Endothelial cell of umbilical vein (primary cell): ENCODE measurements at regions not wholly inside any gene's neighbourhood (a gene's known extent, or its start where the extent isn't known, plus 50 kb on each side); places are given as distances from the start of the nearest gene placed in this dataset.

Experiments used
- CTCF ChIP-seq, 2 donors: IDR thresholded peaks; 1 replicate in 1 of 2; 2 replicates in 1 of 2; pipeline ENCODE4 v1.5.1; 2011; ENCODE audit warnings: low read length in 2 of 2, mild to moderate bottlenecking in 2 of 2, moderate library complexity in 2 of 2, control low read depth in 1 of 2, inconsistent platforms in 1 of 2, low read depth in 1 of 2; ENCODE audit not compliant: insufficient read depth in 1 of 2; ENCODE audit errors: extremely low read depth in 1 of 2
- POLR2A ChIP-seq: IDR thresholded peaks from 2 replicates; pipeline ENCODE4 v1.6.1; 2012; ENCODE audit warnings: low read depth, mild to moderate bottlenecking, control low read depth, low read length

DNA sequence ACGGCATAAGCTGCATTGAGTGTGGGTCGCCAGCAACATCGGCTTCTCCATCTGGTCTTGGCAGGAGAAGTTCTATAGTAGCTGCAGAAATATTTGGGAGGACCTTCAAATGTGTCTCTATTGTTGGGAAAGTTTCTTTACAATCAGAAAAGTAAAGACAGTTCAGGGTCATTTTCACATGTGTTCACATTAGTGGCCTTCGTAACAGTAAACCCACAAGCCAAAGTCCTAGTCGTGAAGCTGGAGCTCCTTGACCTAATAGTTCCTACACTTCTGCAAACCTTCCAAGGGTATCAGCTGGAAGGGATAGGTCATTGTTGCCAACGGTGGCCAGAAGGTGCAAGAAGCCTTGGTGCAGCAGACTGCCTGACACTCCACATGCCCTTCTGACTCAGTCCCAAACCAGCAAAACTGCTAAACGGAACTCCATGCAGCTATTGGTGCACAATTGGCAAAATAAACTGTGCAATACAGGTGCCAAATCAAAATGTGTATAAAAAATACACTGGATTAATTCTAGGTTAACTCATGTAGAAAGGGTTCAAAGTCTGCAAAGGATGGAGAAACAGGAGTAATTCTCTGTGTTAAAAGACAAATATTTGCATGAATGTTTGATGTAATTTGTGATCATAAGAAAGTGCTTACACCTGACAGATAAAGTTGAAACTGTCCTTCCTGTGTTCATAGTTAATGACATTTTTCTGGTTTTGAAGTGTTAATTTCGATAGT is 102.8 kb upstream of the EGFR start:
- no peak for TF ChIP-seq CTCF (IDR thresholded peaks at IDR 0.05; ENCODE audit: extremely low read depth in 1 of 2, insufficient read depth in 1 of 2, low read depth in 1 of 2, low read length in 2 of 2)
- TF ChIP-seq POLR2A, result no peak
